HepG2 (cell line): ENCODE measurements at regions not wholly inside any gene's neighbourhood (a gene's known extent, or its start where the extent isn't known, plus 50 kb on each side); places are given as distances from the start of the nearest gene placed in this dataset.

Source experiments
- ATAC-seq: fragments of 200-7000 bp; cut with Tn5 transposase; 3 replicates; pipeline ENCODE4 v1.9.1; 2020; ENCODE audit warnings: mild to moderate bottlenecking, moderate library complexity
- BruUV-seq: library from RNA; stranded (reverse); fragments of 400-500 nt; replicated peaks from 2 replicates; lab custom pipeline; 2021; lab: Mats Ljungman, UMichigan
- CTCF ChIA-PET: fragments of 300-600 bp; formaldehyde crosslinking; extraction: SDS; loops from one replicate; lab custom pipeline; 2021; ENCODE audit warnings: low total read pairs, inconsistent platforms, low intra/inter-chr PET ratio; lab: Yijun Ruan, JAX
- POLR2A ChIA-PET: fragments of 350-600 bp; sonication (Branson Sonifier 250); formaldehyde crosslinking; loops from one replicate; lab custom pipeline; 2020; ENCODE audit warnings: antibody characterized with exemption, inconsistent platforms; lab: Yijun Ruan, JAX
- DNase-seq: peaks from one replicate; pipeline ENCODE4 v3.0.0-alpha.2; 2015; ENCODE audit warnings: low spot score
- FAIRE-seq: peaks from 3 replicates; lab custom pipeline; 2011; peaks lifted over from hg19 to GRCh38; lab: Jason Lieb, UNC
- H2AFZ ChIP-seq: one replicate; pipeline ENCODE4 v1.6.1; 2011; ENCODE audit warnings: low read length, inconsistent platforms
- H3K27ac ChIP-seq: fragments of 300-600 bp; 3 replicates; pipeline ENCODE4 v1.8.0; 2011; ENCODE audit warnings: mixed run types, mild to moderate bottlenecking, mixed read lengths, low read length, inconsistent platforms; ENCODE audit not compliant: insufficient read depth; ENCODE audit errors: extremely low read length
- H3K27me3 ChIP-seq, 2 experiments: fragments of 200-600 bp in 1 of 2; 2 replicates in 1 of 2; 3 replicates in 1 of 2; pipeline versions ENCODE4 v1.6.0 to v1.8.0; 2011; ENCODE audit warnings: low read length in 2 of 2, mild to moderate bottlenecking in 2 of 2, moderate library complexity in 2 of 2, inconsistent platforms in 1 of 2; ENCODE audit not compliant: insufficient read depth in 2 of 2, control insufficient read depth in 1 of 2
- H3K36me3 ChIP-seq, 2 experiments: fragments of 200-600 bp in 1 of 2; replicated peaks in 1 of 2; 2 replicates in 1 of 2; 3 replicates in 1 of 2; pipeline versions ENCODE4 v1.5.1 to v1.8.0; 2011; ENCODE audit warnings: low read length in 2 of 2, inconsistent platforms in 1 of 2; ENCODE audit not compliant: insufficient read depth in 2 of 2, control insufficient read depth in 1 of 2
- H3K4me1 ChIP-seq: 2 replicates; pipeline ENCODE4 v1.5.1; 2012; ENCODE audit warnings: low read length, inconsistent platforms; ENCODE audit not compliant: insufficient read depth
- H3K4me2 ChIP-seq: 2 replicates; pipeline ENCODE4 v1.6.0; 2011; ENCODE audit warnings: low read depth, low read length, inconsistent platforms
- H3K4me3 ChIP-seq, 3 experiments: fragments of 200-600 bp in 1 of 3; sonication (generic), shearing (Covaris generic) in 1 of 3; replicated peaks in 1 of 3; 2 replicates each; pipeline ENCODE4 v1.5.1; 2011 to 2016; ENCODE audit warnings: low read length in 3 of 3, inconsistent platforms in 2 of 3, low read depth in 2 of 3, mild to moderate bottlenecking in 2 of 3, control low read depth in 1 of 3, mixed read lengths in 1 of 3; ENCODE audit not compliant: insufficient read depth in 1 of 3
- H3K79me2 ChIP-seq: one replicate; pipeline ENCODE4 v1.6.1; 2011; ENCODE audit warnings: low read length, inconsistent platforms; ENCODE audit not compliant: insufficient read depth
- H3K9ac ChIP-seq: 2 replicates; pipeline ENCODE4 v1.6.0; 2011; ENCODE audit warnings: mild to moderate bottlenecking, low read depth, low read length, inconsistent platforms; ENCODE audit not compliant: insufficient read depth
- H3K9me3 ChIP-seq: 2 replicates; pipeline ENCODE4 v1.5.1; 2012; ENCODE audit warnings: mild to moderate bottlenecking, low read length
- H4K20me1 ChIP-seq: 2 replicates; pipeline ENCODE4 v1.6.0; 2011; ENCODE audit warnings: inconsistent platforms, mild to moderate bottlenecking, low read length, moderate library complexity; ENCODE audit not compliant: insufficient read depth
- CEBPG ChIP-seq: IDR thresholded peaks from 2 replicates; pipeline ENCODE4 v1.6.1; 2016
- NR2C2 ChIP-seq: sonication (generic); formaldehyde crosslinking; IDR thresholded peaks from 2 replicates; pipeline ENCODE4 v1.4.0; 2020; ENCODE audit warnings: missing genetic modification reagents, mild to moderate bottlenecking, moderate library complexity, borderline replicate concordance
- ZFP36 ChIP-seq: fragments of 150-350 bp; IDR thresholded peaks from 2 replicates; pipeline ENCODE4 v1.6.1; 2018; ENCODE audit warnings: borderline replicate concordance, low read length, low read depth; ENCODE audit not compliant: partially characterized antibody
- ZNF468 ChIP-seq: sonication (generic); formaldehyde crosslinking; IDR thresholded peaks from 2 replicates; pipeline ENCODE4 v1.8.0; 2022; ENCODE audit warnings: mild to moderate bottlenecking, moderate library complexity, missing genetic modification reagents
- ZNF674 ChIP-seq: sonication (generic); formaldehyde crosslinking; IDR thresholded peaks from 2 replicates; pipeline ENCODE4 v1.5.0; 2020; ENCODE audit warnings: low read depth, mild to moderate bottlenecking, missing genetic modification reagents
- whole genome bisulfite sequencing: methylation state at CpG from one replicate; pipeline ENCODE4 v1.1.6; 2017; ENCODE audit warnings: low lambda C conversion rate; 5-methylcytosine and 5-hydroxymethylcytosine counted together
- in situ Hi-C: cut with HindIII; loops from 2 replicates; pipeline ENCODE4 v1.10.0; 2017; ENCODE audit warnings: low pct_unique_long_range_greater_than_20kb; ENCODE audit not compliant: extremely low pct_ligation_motif_present
- intact Hi-C: fragments of 100-400 bp; cut with micrococcal nuclease; formaldehyde crosslinking; loops from one replicate; pipeline ENCODE4 v1.10.0; 2022; ENCODE audit not compliant: unreplicated experiment

DNA sequence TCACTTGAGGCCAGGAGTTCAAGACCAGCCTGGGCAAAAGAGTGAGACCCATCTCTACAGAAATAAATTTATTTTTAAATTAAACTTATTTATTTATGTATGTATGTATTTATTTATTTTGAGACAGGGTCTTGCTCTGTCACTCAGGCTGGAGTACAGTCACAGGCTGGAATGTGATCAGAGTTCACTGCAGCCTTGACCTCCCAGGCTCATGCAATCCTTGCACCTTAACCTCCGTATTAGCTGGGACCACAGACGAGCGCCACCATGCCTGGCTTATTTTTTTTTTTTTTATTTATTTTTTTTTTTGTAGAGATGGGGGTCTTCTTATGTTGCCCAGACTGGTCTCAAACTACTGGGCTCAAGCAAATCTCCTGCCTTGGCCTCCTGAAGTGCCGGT, 135.2 kb upstream of the HES1 start (continued):
- TF ChIP-seq ZNF468 (CRISPR knock-in tag) (no peak), NR2C2 (CRISPR knock-in tag) (peak; percentile 47; the same call in 1 of the 2 replicates), CEBPG (peak; percentile 18; the same call in 1 of the 2 replicates)

DNA sequence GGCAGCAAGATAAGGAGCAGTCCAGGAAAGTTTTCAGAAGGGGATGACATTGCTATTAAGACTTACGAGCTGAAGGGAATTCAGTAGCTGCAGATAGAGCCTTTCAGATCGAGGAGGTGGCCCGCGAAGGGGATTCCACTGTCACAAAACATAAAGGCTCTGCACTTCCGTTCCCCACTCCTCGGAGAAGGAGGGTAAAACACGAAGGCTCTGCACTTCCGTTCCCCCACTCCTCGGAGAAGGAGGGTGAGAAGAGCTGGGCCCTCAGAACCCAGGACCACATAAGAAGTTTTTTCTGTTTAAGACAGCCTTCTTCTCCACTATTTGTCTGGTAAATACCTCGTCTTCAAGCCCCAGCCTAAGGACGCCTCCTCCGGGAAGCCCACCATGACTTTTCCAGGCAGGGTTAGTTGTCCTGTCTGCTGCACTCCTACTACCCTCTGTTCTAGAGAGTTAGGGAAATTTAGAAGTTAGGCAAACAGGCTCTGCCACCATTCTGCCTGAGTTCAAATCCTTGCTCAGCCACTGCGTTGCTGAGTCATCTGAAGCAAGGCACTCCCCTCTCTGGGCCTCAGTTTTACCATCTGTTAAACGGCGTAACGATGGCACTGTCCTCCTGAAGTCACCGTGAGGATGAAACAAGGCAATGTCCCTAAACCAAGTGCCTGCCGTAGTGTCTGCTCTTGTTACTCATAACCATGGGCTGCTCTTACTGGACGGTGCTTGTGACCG, 134.1 kb upstream of the HES1 start:
- no peak overlapping the region for H3K9ac ChIP-seq
- TF ChIP-seq ZFP36: peak; percentile 55
- no peak for TF ChIP-seq ZNF674
- TF ChIP-seq, all 625 proteins: peak for 1
- intact Hi-C loops (loop anchor here (2.0 kb wide), 1 partner anchor 133 kb away; no protein-coding TSS in a partner anchor), in situ Hi-C loops (no loop called here)
- Histone ChIP-seq H2AFZ (no peak overlapping the region), H3K27me3 (peaks cover 0 to 6% of the 10 kb centered on the region in 2 experiments; a peak in 1 of 5 replicates), H3K4me1 (peaks cover 43% of the 10 kb centered on the region), H3K27ac (no peak overlapping the region), H3K9me3 (no peaks in the 10 kb centered on the region), H3K4me3 (no peak overlapping the region), H4K20me1 (no peaks in the 10 kb centered on the region), H3K4me2 (no peak overlapping the region), H3K79me2 (no peaks in the 10 kb centered on the region), H3K36me3 (no peaks in the 10 kb centered on the region)
- BruUV-seq: no TSS peak
- FAIRE-seq: no peak
- ATAC-seq: no peak
- ChIA-PET POLR2A (interaction anchor here (1.3 kb wide), 1 partner anchor 68 kb away, joined by 4 read pairs; no protein-coding TSS in a partner anchor), CTCF (no interaction called here)
- 94% methylated on average over 19 of the region's 20 CpGs for WGBS
- DNase-seq: no peak
